H4 (cell line): ENCODE measurements at regions not wholly inside any gene's neighbourhood (a gene's known extent, or its start where the extent isn't known, plus 50 kb on each side); places are given as distances from the start of the nearest gene placed in this dataset.
A peak's percentile ranks its signal among the peaks of the same experiment; 100 is the strongest.
"Not testable (repeated sequence)": the region's sequence is repeated elsewhere in the genome, so short reads cannot be mapped to it uniquely, and the experiment has no call there.

Experiments
- DNase-seq: peaks from one replicate; pipeline ENCODE4 v3.0.0-alpha.2; 2015; ENCODE audit warnings: low spot score

DNA sequence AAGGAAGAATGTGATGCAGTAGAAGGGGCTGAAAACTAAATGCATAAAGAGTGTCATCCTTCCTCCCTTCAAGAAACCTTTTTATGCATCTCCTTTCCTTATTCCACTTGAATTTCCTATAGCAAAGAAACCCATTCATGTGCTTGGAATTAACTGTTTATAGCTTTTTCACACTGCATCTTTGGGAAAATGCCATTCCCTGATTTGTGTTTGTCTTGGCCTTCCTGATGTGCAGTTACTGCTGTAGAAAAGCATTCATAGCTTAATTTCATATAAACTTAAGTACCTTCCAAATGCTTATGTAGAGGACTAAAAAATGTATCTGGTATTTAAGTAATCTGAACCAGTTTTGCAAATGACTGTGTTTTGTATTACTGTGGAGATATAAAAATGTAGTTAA lies 61.8 kb downstream of the SDR9C7 start:
- no peak for DNase-seq

DNA sequence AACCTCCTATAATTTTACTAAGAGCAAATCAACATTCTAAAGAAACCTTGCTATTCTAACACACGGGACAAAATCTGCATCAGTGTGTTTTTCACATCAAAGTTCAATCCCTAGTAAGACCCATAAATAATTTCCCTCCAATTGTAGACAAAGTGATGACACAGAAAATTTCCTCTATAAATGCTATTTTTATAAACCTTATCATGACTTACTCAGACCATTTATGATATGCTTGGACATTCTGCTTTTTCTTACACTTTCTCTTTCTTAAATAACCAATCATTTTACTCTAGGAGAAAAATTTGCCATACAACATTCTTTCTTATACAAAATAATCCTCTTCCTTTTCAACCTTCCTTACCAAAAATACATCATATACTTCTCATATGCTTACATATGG lies 67.0 kb downstream of the SDR9C7 start:
- DNase-seq: no peak

DNA sequence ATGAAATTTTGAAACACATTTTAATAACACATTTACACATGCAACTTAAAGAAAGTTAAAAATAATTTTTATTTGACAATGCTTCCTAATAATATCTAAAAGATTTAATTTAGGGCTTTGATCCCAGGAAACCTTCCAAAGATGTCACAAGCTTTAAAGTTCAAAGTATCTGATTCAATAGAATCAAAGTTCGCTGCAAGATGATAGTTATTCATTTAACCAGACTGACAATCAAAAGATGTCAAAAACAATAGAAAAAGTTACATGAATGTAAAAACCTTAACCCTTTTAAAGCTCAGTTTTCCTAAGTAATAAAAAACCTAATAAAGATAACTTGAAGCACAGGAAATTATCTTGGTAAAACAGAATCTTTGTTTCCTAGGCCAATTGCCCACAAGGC lies 67.7 kb downstream of the SDR9C7 start:
- no peak for DNase-seq

DNA sequence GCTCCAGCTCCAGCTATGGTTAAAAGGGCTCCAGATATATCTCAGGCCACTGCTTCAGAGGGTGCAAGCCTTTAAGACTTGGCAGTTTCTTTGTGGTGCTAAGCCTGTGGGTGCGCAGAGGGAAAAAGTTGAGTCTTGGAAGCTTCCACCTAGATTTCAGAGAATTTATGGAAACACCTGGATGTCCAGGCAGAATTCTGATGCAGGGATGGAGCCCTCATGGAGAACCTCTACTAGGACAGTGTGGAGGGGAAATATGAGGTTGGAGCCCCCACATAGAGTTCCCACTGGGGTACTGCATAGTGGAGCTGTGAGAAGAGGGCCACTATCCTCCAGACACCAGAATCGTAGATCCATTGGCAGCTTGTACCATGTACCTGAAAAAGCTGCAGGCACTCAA lies 69.9 kb downstream of the SDR9C7 start:
- no peak for DNase-seq

DNA sequence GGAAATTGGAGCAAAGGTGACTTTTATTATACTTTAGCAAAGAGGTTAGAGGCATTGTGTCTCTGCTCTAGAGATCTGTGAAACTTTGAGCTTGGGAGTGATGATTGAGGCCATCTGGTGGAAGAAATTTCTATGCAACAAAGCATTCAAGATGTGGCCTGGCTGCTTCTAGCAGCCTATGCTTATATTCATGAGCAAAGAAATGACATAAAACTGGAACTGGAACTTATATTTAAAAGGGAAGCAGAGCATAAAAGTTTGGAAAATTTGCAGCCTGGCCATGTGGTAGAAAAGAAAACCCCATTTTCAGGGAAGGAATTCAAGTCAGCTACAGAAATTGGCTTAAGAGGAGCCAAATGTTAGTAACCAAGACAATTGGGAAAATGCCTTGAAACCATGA lies 70.4 kb downstream of the SDR9C7 start:
- DNase-seq: no peak

DNA sequence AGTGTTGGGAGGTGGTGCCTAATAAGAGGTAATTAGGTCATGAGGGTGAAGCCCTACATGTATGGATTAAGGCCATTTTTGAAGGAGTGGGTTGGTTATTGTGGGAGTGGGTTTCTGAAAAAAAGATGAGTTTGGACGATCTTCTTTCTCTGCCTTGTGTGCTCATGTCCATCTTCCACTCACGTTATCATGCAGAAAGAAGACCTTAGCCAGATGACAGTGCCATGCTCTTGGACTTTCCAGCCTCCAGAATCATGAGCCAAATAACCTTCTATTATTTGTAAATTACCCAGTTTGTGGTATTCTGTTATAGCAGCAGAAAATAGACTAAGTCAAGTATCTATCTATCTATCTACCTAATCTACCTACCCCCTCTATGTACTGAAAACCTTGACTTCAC lies 71.9 kb downstream of the SDR9C7 start:
- no peak for DNase-seq

DNA sequence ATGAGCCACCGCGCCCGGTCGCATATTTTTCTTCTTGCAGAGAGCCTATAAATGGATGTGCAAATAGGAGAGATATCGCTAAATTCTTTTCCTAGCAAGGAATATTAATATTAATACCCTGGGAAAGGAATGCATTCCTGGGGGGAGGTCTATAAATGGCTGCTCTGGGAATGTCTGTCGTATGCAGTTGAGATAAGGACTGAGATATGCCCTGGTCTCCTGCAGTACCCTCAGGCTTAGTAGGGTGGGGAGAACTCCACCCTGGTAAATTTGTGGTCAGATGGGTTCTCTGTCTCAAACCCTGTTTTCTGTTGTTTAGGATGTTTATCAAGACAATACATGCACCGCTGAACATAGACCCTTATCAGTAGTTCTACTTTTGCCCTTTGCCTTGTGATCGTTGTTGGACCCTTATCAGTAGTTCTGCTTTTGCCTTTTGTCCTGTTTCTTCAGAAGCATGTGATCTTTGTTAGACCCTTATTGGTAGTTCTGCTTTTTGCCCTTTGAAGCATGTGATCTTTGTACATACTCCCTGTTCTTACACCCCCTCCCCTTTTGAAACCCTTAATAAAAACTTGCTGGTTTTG lies 80.7 kb downstream of the SDR9C7 start:
- DNase-seq: not testable (repeated sequence)

DNA sequence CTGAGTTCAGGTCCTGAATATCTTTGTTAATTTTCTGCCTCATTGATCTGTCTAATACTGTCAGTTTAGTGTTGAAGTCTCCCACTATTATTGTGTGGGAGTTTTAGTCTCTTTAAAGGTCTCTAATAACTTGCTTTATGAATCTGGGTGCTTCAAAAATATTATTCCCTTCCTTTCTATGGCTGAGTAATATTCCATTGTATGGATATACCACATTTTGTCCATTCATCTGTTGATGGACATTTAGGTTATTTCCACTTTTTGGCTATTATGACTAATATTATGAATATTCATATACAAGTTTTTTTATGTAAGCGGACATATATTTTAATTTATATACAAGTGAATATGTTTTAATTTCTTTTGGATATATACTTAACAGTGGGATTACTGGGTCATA lies 82.7 kb downstream of the SDR9C7 start:
- DNase-seq: no peak

DNA sequence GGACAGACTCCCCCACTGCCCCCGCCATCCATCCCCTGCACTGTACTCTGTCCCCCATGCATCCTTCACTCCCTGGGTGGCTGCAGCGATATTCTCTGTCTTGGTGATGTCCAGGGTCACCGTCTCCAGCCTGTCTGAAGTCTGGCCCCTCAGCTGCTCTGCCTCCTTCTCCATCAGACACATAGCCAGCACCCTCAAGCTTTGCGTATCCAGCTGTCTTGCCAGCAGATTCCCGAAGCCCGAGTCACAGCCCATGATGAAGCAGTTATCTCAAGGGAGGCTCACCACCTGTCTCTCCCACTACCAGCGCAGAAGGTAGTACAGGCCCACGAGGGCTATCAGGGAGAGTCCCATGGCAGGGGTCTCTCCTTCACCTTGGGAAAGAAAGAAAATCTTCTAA lies 77.8 kb downstream of the HSD17B6 start:
- no peak for DNase-seq

DNA sequence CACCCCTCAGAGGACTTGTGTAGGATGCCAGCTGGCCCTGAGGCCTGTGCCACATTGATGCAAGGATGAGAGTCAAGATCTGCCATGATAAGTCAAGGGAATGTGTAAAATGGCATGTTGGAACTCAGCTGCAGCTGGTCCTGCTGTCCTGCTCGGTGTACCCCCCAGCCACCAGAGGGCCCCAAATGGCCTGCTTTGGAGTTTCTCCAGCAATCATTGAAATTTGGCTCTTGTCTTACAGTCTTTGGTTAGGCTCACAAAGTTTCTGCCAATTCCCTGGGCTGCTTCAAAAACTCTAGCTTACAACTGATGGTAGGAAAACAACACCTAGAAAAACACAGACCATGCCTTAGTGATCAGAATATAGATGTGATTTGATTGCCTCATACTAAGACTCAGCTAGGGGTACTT lies 76.8 kb downstream of the HSD17B6 start:
- DNase-seq: peak; percentile 29

DNA sequence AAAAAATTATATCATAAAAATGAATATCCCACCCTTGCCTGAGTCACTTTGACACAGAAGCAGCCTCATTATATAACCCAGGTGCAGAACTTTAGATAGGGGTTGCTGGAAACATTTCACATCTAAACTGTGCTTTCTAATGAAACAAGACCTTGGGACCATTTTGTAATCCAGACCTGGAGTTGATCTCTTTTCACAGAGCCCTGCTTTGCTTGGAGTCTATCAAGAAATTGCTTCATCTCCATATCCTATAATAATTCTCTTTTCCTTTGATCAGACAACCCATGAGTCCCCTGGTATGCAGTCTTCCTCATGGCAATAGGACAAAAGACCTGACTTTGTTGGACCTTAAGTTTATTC lies 76.3 kb downstream of the HSD17B6 start:
- DNase-seq: no peak

DNA sequence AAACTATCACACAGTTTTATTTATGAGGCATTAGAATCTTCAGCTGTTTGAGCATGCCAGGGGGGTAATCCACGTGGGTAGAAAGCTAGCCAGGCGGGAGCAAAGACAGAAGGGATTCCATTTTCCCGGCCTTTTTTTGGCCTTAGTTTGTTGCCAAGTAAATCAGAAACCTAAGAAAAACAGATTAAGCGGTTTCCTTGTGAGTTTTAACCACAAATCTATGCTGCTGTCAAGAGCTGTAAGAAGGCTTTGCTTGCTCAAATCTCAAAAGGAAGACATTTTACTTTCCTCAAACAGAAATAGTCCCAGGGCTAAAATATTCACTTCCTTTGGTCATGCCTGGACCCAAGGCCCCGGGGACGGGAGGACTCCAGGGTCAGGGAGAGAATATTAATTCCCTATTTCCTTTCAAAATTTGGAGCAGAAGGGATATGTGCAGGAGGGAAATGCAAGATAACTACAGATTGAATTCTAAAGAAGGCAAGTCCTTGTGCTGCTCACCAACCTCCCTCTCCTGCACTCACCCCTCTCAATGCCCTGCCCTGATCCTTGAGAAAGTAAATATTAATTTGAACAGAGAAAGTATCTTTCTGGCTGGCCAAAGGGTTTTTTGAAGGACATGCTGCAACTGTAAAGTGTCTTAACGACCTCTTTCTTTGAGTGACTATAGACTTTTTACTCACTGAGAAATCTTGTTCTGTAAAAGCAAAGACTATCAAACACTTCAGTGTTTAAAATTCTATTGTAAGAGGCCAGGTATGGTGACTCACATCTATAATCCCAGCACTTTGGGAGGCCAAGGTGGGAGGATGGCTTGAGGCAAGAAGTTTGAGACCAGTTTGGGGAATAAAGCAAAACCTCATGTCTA lies 75.7 kb downstream of the HSD17B6 start:
- no peak for DNase-seq
